PC-3 (cell line): ENCODE measurements at regions not wholly inside any gene's neighbourhood (a gene's known extent, or its start where the extent isn't known, plus 50 kb on each side); places are given as distances from the start of the nearest gene placed in this dataset.

ENCODE experiments used
- CTCF ChIP-seq: fragments of 300-600 bp; sonication (generic); conservative IDR thresholded peaks from 2 replicates; pipeline ENCODE4 v1.5.1; 2017; ENCODE audit warnings: antibody characterized with exemption, low read depth, mild to moderate bottlenecking, low read length
- EZH2 ChIP-seq: fragments of 300-600 bp; sonication (generic); IDR thresholded peaks from one replicate; pipeline ENCODE4 v1.6.1; 2017; ENCODE audit warnings: antibody characterized with exemption, mild to moderate bottlenecking, low read length; ENCODE audit not compliant: unreplicated experiment

DNA sequence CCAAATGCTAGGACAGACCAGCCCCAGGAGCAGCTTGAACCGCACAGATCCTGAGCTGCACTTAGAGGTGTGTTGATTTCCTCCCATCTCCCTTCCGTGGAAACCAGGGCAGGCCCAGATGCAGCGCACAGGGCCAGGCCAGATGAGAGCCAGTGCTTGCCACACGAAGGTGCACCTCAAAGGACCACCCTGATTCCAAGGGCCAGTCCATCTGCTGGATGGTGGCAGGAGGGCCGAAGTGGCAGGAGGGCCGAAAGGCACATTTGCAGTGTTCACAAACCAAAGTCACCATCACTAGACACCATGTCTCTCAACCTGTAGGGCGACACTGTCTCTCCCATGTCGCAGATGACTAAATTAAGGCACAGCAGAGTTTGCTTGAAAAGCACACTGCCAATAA, 370.7 kb upstream of the MYT1L start:
- TF ChIP-seq CTCF (no peak), EZH2 (no peak)
